Neural cell (in vitro differentiated cells): ENCODE measurements at regions not wholly inside any gene's neighbourhood (a gene's known extent, or its start where the extent isn't known, plus 50 kb on each side); places are given as distances from the start of the nearest gene placed in this dataset.

Experiments
- EP300 ChIP-seq: fragments of 450-650 bp; conservative IDR thresholded peaks from 2 replicates; pipeline ENCODE4 v1.6.1; 2014; ENCODE audit warnings: antibody characterized with exemption, mild to moderate bottlenecking, moderate library complexity; ENCODE audit not compliant: poor library complexity, severe bottlenecking
- EZH2 ChIP-seq: fragments of 200-600, 300-800 bp; shearing (Covaris generic), sonication (generic); IDR thresholded peaks from 2 replicates; pipeline ENCODE4 v1.6.1; 2014; ENCODE audit warnings: antibody characterized with exemption, low read length, borderline replicate concordance, mild to moderate bottlenecking; ENCODE audit not compliant: insufficient read depth, poor library complexity, severe bottlenecking
- POLR2AphosphoS5 ChIP-seq: IDR thresholded peaks from 2 replicates; pipeline ENCODE4 v1.6.1; 2012
- RAD21 ChIP-seq: fragments of 450-650 bp; conservative IDR thresholded peaks from 2 replicates; pipeline ENCODE4 v1.6.1; 2014; ENCODE audit warnings: antibody characterized with exemption, mild to moderate bottlenecking, moderate library complexity
- REST ChIP-seq: IDR thresholded peaks from 2 replicates; pipeline ENCODE4 v1.6.1; 2012; ENCODE audit warnings: borderline replicate concordance
- SMC3 ChIP-seq: fragments of 450-650 bp; conservative IDR thresholded peaks from 2 replicates; pipeline ENCODE4 v1.6.1; 2014; ENCODE audit warnings: antibody characterized with exemption, mild to moderate bottlenecking, moderate library complexity; ENCODE audit not compliant: poor library complexity
- TF ChIP-seq, protein P1 (sequence below): fragments of 450-650 bp; IDR thresholded peaks from 2 replicates; pipeline ENCODE4 v1.5.1; 2014; ENCODE audit warnings: antibody characterized with exemption, mild to moderate bottlenecking, moderate library complexity; ENCODE audit not compliant: poor library complexity, severe bottlenecking

GRCh38 chr4:189510601-189511000 lies 430.1 kb upstream of the FRG1 start:
- TF ChIP-seq, protein P1, sequence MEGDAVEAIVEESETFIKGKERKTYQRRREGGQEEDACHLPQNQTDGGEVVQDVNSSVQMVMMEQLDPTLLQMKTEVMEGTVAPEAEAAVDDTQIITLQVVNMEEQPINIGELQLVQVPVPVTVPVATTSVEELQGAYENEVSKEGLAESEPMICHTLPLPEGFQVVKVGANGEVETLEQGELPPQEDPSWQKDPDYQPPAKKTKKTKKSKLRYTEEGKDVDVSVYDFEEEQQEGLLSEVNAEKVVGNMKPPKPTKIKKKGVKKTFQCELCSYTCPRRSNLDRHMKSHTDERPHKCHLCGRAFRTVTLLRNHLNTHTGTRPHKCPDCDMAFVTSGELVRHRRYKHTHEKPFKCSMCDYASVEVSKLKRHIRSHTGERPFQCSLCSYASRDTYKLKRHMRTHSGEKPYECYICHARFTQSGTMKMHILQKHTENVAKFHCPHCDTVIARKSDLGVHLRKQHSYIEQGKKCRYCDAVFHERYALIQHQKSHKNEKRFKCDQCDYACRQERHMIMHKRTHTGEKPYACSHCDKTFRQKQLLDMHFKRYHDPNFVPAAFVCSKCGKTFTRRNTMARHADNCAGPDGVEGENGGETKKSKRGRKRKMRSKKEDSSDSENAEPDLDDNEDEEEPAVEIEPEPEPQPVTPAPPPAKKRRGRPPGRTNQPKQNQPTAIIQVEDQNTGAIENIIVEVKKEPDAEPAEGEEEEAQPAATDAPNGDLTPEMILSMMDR: no peak
- TF ChIP-seq POLR2AphosphoS5 (no peak), EP300 (no peak), REST (no peak), RAD21 (no peak), EZH2 (no peak), SMC3 (no peak)
